HG03558 (cell line): ENCODE measurements at regions not wholly inside any gene's neighbourhood (a gene's known extent, or its start where the extent isn't known, plus 50 kb on each side); places are given as distances from the start of the nearest gene placed in this dataset.
A peak's percentile ranks its signal among the peaks of the same experiment; 100 is the strongest.
"Not testable (repeated sequence)": the region's sequence is repeated elsewhere in the genome, so short reads cannot be mapped to it uniquely, and the experiment has no call there.

Experiments
- ATAC-seq: cut with Tn5 transposase; IDR thresholded peaks from one replicate; pipeline ENCODE4 v1.9.1; 2021; ENCODE audit warnings: moderate number of reproducible peaks; ENCODE audit not compliant: unreplicated experiment; ENCODE audit errors: extremely low read depth

DNA sequence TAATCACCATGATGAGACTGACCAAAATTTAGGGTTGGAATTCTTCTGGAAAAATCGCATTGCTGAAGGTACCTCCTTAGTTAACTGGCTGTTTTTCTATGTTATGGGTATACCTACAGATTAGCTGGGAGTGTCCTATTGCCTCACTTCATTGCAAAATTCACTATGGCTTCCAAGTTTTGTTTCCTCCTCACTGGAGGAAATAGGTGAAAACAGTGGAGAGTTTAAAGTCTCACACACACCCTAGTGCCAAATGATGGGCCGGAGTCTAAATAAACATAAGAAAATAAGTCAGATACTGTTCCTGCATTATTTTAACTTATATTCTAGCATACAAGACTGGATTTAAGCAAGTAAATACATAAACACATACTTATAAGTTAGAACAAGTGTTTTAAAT, 98.2 kb downstream of the AHR start:
- ATAC-seq = no peak

DNA sequence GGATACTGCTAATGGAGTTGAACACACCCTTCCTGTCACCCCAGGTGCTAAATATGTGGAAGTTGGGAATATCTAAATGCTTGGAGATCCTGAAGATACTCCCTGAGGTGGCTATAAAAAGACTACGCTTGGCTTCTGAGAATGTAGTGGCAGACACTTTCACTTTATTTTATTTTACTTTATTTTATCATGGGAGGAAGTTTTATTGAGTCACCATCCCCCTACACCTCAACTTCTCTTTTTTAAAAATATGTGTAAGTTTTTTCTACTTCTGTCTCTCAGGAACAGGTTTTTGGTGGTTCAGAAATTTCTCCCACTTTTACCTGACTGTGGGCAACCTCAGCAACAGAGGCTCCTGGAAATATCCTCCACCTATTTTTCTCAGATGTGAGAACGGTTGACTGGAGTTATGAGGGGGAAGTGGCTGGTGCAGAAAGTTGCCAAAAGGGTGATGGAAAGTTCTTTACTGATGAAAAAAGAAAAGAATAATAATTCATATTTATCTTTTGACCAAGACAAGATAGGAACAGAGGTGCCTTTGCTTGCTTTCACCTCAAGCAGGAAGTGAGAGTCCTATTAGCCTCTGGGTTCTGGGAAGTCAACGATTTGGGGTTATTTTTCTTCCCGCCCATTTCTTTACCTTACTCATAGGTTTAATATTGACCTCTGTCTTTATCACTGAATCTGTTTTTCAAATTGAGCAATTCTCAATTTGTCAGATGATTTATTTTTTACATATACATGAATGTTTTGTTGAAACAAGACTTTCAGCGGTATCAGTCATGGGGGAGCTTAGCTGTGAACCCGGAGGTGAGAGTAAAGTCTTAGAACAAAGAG, 103.6 kb downstream of the AHR start:
- ATAC-seq = peak; percentile 57

DNA sequence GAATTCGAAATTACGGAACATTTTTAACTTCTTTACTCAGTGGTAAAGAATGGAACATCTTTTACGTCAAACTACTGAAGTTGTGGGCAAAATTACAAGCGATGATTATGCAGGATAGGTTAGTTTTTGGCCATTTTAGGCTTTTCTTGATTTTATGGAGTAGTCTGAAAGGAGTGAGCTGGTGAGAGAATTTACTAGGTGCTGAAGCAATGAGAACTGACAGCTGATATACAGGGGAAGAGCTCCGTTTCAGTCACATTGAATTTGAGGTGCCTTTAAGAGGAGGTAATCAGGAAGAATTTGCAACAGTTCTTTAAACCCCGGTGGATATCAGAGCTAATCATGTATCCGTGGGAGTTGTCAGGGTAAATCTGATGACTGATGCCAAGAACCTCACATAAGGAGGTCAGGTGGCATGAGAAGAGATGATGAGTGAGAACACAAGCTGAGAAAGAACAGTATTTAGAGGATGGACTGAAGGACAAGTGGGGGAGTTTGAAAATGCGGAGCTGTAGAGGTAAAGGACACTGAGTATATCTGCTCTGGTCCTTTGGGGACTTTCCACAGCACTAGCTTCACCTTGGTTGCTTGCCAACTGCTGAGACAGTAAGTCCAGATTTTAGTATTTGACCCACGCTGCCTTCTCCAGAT, 104.3 kb downstream of the AHR start:
- peak; percentile 58 for ATAC-seq

DNA sequence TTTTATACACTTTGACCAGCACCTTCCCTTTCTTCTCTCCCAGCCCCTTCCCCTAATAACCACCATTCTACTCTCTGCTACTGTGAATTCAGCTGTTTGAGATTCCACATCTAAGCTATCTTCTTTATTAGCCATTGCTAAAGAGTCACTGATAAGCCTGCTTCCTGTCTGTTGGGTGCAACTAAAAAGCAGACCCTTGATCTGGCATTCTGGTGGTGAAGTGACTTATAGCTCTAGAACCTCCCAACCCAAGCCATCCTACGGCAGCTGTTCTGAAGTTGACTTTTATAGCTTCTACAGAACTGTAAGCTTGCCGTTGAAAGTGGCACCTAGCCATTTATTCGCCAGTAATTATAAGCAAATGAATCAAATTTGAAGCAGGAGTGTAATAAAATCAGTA, 105.6 kb downstream of the AHR start:
- ATAC-seq = no peak

DNA sequence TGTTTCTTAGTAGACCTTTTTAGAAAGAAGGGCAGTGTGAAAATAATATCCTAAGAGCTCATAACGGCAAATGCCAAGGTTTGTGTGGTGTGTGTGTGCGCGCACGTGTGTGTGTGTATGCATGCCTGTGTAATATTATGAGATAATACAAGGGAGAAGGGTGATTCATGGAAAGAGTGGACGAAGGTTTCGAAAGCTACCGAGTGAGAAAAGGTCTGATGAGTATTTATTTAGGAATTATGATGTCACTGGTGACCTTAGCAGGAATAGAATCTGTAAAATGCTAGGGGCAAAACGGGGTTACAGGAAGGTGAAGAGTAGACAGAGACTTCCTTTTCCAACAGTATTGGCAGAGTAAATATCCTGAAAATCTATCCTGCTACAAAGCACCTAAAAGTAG, 107.3 kb downstream of the AHR start:
- no peak for ATAC-seq

DNA sequence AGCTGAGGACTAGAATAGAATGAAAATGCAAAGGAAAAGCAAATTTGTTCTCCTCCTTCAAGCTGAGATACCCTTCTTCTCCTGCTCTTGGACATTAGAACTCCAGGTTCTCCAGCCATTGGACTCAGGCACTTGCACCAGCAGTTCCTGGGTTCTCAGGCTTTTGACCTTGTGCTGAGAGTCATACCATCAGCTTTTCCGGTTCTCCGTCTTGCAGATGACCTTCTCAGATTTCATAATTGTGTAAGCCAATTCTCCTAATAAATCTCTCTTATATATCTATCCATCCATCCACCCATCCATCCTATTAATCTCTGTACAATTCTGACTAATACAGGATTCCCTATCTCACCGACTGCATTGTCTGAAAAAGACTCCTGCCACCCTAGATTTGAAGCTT, 108.3 kb downstream of the AHR start:
- ATAC-seq = no peak

DNA sequence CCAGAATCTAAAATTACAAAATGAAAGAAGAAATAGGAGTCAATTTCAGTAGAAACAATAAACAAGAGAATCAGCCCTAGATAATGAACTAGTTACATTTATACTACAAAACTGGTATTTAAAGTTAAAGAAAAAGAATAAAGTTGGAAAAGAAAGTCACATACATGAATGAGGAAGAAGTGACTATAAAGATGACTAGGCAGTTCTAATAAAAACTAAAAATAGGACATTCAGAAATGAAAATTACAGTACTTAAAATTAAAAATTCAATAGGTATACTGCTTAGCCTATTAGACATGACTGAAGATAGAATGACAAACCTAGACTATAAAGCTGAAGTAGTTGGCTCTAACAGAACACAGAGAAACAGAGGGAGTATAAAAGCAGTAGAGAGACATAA, 108.8 kb downstream of the AHR start:
- ATAC-seq = no peak

DNA sequence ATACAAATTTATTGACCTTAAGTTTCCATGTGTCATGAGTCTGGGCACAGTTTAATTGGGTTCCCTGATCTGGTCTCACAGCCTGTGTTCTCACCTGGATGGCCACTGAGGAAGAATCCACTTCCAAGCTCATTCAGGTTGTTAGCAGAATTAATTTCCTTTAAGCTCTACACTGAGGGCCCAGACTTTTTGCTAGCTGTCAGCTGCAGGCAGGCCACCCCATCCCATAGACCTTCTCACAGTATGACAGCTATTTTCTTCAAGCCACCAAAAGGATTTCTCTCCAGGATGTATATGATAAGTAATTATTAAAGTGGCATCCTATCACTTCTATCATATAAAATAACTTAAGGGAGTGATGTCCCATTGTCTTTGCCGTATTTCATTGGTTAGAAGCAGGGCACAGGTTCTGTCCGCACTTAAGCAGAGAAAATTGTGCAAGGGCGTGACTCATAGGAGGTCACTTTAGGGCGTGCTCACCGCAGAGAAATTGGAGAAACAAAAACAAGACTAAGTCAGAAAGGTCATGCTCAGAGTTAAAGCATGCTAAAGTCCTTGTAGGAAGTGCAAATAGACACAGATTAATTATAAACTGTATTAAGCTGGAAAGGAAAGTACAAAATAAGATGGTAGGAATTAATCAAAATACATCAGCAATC, 109.9 kb downstream of the AHR start:
- no peak for ATAC-seq

DNA sequence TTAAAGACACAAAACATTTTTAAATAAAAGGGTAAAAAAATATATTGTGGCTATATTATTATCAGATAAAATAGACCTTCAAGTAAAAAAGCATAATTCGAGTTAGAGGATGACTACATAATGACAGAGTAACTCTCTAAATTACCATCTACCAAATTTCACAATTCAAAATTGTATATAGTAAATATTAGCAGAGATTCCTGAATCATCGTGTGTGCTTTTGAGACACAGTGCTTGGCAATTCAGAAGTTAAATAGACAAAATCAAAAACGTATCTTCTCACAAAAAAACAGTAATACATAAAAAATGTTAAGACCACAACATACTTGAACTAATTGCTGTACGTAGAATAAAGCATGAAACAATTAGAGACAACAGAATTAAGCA, 110.4 kb downstream of the AHR start:
- ATAC-seq = no peak

DNA sequence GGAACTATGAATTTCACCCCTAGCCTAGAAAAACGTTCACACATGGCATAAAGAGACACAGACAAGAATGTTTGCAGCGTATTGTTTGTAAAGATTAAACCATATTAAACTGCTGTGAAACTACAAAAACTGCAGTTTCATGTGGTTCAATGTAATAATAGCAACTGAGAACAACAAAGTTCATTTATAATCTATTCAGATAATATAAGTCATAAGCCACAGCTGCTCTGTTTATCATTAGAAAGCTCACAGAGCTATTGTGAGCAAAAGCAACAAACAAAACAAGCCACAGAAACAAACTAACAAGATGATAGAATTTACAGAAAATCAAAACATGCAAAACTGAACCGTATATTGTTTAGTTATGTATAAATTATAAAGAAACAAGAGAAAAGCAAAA, 113.5 kb downstream of the AHR start:
- no peak for ATAC-seq

DNA sequence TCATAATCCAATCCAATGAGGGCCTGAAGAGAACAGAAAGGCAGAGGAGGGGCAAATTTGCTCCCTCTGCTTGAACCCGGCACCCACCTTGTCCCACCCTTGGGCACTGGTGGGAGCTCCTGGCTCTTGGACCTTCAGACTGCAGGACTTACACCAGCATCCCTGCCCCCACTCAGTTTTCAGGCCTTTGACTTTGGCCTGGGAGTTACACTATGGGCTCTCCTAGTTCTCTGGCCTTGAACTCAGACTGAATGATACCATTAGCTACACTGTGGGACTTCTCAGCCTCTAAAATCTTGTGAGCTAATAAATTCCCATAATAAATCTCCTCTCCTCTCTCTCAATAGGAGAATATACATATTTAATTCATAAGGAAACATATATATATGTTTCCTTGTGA, 114.4 kb downstream of the AHR start:
- ATAC-seq = no peak

DNA sequence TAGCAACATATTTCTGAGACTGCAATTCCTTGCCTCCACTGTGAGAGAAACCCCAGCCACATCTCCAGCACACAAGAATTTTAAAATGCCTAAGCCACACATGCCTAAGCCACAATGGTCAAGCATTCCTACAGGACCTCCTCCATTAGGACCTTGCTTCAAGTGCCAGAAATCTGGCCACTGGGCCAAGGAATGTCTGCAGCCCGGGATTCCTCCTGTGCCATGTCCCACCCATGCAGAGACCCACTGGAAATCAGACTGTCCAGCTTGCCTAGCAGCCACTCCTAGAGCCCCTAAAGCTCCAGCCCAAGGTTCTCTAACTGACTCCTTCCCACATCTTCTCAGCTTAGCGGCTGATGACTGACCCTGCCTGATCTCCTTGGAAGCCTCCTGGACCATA, 117.5 kb downstream of the AHR start:
- ATAC-seq = no peak

DNA sequence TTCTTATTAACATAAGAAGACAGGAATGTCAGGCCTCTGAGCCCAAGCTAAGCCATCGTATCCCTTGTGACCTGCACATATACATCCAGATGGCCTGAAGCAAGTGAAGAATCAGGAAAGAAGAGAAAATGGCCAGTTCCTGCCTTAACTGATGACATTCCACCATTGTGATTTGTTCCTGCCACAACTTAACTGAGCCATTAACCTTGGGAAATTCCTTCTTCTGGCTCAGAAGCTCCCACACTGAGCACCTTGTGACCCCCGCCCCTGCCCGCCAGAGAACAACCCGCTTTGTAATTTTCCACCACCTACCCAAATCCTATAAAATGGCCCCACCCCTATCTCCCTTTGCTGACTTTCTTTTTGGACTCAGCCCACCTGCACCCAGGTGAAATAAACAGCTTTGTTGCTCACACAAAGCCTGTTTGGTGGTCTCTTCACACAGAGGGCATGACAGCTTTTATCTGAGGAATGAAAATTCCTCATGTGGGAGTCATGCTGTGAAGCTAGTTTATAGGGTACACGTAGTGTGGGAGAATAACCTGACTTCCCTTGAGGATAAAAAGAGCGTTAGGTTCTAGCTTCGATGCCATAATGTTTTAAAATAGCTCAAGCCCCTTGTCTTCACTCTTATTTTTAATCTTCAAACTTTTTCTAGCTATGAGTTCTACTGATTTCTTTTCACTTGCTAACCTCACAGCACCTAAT, 122.0 kb downstream of the AHR start:
- not testable (repeated sequence) for ATAC-seq

DNA sequence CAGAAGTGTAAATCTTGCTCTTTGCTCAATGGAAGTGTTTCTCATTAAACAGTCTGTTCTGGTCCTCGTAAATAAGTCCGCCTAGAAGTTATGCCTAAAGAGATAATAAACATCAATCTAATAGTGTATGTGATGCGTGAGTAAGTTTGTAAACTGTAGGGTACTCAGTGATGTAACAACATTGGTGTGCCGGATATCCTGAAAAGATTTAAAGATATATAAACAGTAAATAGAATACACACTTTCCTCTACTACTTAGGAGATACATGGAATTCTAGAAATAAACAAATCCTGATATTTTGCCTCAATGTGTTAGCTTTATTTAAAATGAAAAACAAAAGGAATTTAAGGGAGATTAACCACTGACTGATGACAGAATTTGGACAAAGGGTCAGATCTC, 123.5 kb downstream of the AHR start:
- ATAC-seq = no peak

DNA sequence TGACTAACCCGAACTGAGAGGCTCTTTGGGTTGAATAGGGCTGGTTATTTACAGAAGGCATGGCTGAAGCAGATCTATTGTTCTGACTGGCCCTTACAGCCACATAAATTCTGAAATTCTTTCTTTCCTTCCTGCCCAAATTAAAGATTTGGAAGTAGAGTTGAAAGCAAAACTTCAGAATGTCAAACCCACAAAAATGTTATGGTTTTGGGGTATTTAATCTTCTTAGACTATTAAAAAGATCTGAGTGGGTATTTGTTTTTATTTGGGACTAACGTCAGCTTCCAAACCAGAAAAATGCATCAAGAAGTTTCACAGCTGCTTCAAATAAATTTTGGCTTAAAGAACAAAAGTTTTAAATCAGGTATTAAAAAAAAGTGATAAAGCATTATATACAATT, 124.5 kb downstream of the AHR start:
- no peak for ATAC-seq

DNA sequence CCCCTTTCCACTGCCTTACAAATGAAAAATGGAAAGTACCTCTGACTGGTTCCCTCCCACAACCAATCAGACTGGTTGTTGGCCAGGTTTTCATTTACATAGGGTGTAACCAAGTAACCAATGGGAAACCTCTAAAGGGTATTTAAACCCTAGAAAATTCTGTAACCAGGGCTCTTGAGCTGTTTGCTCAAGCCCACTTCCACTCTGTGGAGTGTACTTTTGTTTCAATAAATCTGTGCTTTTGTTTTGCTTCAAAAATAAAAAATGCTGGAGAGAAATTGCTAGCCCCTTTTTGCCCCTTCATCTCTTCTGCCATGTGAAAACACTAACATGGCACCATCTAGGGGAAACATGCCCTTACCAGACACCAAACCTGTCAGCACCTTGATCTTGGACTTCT, 129.5 kb downstream of the AHR start:
- no peak for ATAC-seq

DNA sequence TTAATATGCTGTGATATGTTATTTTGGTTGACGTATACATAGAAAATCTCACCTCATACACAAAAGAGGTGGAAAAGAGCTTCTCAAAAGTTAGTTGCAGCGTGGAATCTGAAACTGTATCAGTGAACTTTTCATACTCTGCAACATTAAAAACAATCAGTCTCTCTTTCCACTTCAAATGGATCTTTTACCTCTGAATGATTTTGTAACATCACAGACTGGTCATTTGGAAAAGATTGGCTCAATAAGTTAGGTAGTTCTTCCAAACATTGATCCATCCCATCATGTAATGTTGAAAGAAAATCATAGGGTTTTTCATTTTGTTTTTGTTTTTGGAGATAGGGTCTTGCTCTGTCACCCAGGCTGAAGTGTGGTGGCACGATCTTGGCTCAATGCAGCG, 131.1 kb downstream of the AHR start:
- no peak for ATAC-seq

DNA sequence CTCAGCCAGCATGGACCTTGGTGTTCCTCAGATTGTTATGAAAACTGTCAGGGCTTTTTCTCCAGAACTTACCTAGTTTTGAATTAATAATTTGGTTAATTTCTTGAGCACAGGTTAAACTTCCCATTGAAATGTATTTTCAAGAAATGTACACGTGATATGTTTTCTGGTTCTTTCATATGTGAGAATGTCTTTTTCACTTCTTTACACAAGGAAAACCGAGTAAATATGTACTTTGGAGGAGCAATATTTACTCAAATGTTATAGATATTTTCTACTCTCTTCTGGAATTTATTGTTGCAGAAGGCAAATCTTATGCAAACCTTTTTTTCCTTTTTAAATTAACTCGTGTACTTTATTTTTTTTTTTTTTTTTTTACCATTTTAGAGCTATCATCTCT, 134.3 kb downstream of the AHR start:
- no peak for ATAC-seq

DNA sequence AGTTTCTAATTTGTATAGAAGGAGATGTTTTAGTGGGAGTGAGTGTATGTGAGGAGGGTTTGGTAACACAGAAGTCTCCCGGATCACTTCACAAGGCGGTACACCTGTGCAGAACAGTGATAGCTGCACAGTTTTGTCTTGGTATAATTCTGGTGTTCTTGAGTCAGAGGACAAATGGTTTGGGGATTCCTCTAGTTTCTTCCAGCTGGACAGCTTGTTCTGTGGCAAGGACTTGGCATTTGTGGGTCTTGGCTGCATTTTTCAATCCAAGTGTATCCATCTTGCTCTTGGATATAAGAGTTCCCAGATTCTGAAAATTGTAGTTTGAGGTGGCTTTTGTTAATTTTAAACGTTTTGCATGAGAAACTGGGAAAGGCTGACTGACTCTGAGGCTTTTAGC, 135.7 kb downstream of the AHR start:
- ATAC-seq = no peak

DNA sequence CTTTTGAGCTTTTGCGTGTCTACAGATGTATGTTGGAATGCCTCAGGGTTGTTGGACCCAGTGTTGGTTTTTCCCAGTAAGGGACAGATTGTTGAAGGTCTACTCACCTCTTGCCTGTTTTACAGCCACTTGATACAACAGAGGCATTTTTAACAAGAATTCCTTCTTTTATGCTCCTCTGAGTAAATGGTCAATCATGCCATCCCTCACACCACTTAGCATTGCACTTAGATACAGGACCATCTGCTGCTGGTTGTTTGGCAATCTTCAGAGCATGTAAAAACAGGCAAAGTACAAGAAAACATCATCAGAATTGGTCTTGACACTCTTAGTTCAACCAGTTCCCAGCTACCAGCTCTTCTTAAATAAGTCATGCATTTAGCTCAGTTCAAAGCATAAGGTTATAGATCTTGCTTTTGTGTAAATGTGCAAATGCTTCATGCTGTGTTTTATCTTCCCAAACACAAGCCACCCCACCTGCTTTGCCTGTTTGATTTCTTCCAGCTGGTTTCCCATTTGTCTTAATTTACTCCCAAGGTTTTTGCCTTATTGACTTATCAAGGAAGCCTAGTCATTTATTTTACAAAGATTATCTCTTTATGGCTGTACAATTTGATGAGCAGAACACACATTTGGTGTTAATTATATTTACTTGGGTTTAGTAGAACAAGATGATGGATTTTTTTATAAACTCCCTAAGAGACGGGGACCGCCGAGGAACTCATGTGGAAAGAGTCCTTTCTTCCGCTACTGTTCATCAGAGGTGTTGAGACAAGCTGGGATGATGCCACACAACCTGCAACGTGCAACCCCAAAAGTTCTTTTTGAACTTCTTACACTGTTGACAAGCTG, 136.6 kb downstream of the AHR start:
- no peak for ATAC-seq
